ENCODE measurements at regions not wholly inside any gene's neighbourhood (a gene's known extent, or its start where the extent isn't known, plus 50 kb on each side); places are given as distances from the start of the nearest gene placed in this dataset. TPM values are rescaled to one million over a fixed set of nuclear protein-coding genes. Genes with fewer than 3 reads are reported as not detected.
A peak's percentile ranks its signal among the peaks of the same experiment; 100 is the strongest.

- no peak for DNase-seq
- ATAC-seq (ENCODE audit: poor library complexity): no peak
- intact Hi-C loops (cut with DNase I): no loop called here
Observed at GRCh38 chr6:99011151-99011550, 63.4 kb upstream of the FBXL4 start.

- no peak for DNase-seq
- no peak for ATAC-seq (ENCODE audit: poor library complexity)
- intact Hi-C loops (cut with DNase I): no loop called here
Observed at GRCh38 chr6:99002831-99003230, 55.1 kb upstream of the FBXL4 start.

GRCh38 chr6:98998103-98998502, 50.4 kb upstream of the FBXL4 start:
- DNase-seq (no peak), ATAC-seq (ENCODE audit: poor library complexity) (peak; percentile 92)
- intact Hi-C loops (cut with DNase I): no loop called here

Small RNA genes in the stretch of these regions (microRNA-seq; reads per million reads assigned to microRNA genes)
- not detected for gene MIR548AI

All from Right ventricle myocardium superior (tissue), 1 donor.